DND-41 (cell line): ENCODE measurements at regions not wholly inside any gene's neighbourhood (a gene's known extent, or its start where the extent isn't known, plus 50 kb on each side); places are given as distances from the start of the nearest gene placed in this dataset.

Experiments
- ATAC-seq: fragments of 200-7000 bp; cut with Tn5 transposase; 3 replicates; pipeline ENCODE4 v1.9.1; 2021; ENCODE audit warnings: low read depth; ENCODE audit not compliant: insufficient read depth
- DNase-seq: peaks from one replicate; pipeline ENCODE4 v3.0.0-alpha.2; 2020
- H2AFZ ChIP-seq: 2 replicates; pipeline ENCODE4 v1.6.0; 2012; ENCODE audit warnings: low read depth, low read length
- H3K27ac ChIP-seq: 2 replicates; pipeline ENCODE4 v1.5.1; 2012; ENCODE audit warnings: low read length, inconsistent platforms
- H3K27me3 ChIP-seq: fragments of 200-600 bp; sonication (generic); 2 replicates; pipeline ENCODE4 v1.6.0; 2012; ENCODE audit warnings: low read length, mild to moderate bottlenecking, inconsistent platforms; ENCODE audit not compliant: insufficient read depth, poor library complexity
- H3K36me3 ChIP-seq: 2 replicates; pipeline ENCODE4 v1.5.1; 2012; ENCODE audit warnings: low read length, inconsistent platforms; ENCODE audit not compliant: insufficient read depth
- H3K4me1 ChIP-seq: 2 replicates; pipeline ENCODE4 v1.5.1; 2012; ENCODE audit warnings: mild to moderate bottlenecking, low read length; ENCODE audit not compliant: insufficient read depth
- H3K4me2 ChIP-seq: 2 replicates; pipeline ENCODE4 v1.6.0; 2012; ENCODE audit warnings: mild to moderate bottlenecking, moderate library complexity, low read length, inconsistent platforms; ENCODE audit not compliant: insufficient read depth
- H3K4me3 ChIP-seq, 2 experiments: fragments of 200-600 bp in 1 of 2; shearing (Covaris generic) in 1 of 2; 2 replicates each; pipeline ENCODE4 v1.5.1; 2012 to 2016; ENCODE audit warnings: inconsistent platforms in 2 of 2, low read length in 2 of 2, mild to moderate bottlenecking in 2 of 2, low read depth in 1 of 2, moderate library complexity in 1 of 2
- H3K79me2 ChIP-seq: 2 replicates; pipeline ENCODE4 v1.6.0; 2012; ENCODE audit warnings: low read length, inconsistent platforms; ENCODE audit not compliant: insufficient read depth
- H3K9ac ChIP-seq: 2 replicates; pipeline ENCODE4 v1.6.0; 2012; ENCODE audit warnings: low read depth, mild to moderate bottlenecking, inconsistent platforms, low read length, moderate library complexity
- H3K9me3 ChIP-seq: 2 replicates; pipeline ENCODE4 v1.5.1; 2012; ENCODE audit warnings: low read length, moderate library complexity, mild to moderate bottlenecking, inconsistent platforms; ENCODE audit not compliant: insufficient read depth, severe bottlenecking
- H4K20me1 ChIP-seq: 2 replicates; pipeline ENCODE4 v1.6.0; 2012; ENCODE audit warnings: low read length; ENCODE audit not compliant: insufficient read depth
- EZH2 ChIP-seq: IDR thresholded peaks from 3 replicates; pipeline ENCODE4 v1.6.1; 2012; ENCODE audit warnings: borderline replicate concordance, low read depth, mild to moderate bottlenecking, moderate library complexity, low read length, inconsistent platforms; ENCODE audit not compliant: severe bottlenecking
- TF ChIP-seq, protein P1 (sequence below): IDR thresholded peaks from 2 replicates; pipeline ENCODE4 v1.5.1; 2012; ENCODE audit warnings: borderline replicate concordance, low read length, moderate library complexity, mild to moderate bottlenecking; ENCODE audit not compliant: poor library complexity, severe bottlenecking; ENCODE audit errors: extremely low read depth

DNA sequence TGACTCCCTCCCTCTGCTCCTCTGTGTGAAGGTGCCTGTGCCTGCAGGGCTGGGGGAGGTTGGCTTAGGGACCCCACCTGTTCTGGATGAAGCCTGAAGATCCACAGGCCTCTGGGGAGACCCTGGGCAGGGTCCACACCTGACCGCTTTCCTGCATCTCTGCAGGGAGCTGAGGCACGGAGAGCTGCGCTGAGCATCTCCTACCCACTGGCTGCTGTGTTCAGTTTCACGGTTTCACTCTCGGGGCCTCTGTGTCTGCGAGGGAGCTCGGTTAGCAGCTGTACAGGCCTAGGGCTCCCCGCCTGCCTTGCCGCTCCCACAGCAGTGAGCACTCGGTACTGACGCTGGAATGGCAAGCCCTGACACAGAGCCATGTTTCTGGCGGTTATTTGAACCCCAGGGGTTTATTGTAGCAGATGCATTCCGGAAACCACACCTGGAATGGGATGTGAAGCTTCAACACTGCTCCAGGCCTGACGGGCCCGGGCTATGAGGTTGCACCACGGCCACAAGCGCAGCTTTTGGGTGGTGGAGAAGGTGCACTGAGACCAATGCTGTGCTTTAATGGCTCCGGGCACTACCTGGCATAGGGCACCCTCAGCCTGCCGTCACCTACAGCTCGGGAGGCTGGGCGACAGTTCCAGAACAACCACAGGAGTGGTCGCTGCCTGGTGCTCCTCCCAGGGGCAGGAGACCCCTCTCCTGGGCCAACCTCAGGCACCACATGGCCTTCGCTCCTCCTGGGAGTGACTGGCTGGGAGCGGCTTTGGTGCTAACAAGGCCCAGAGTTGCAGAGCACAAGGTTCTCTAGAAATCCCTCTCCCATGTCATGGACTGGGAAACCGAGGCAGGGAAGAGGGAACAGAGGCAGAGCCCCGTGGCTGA lies 257.9 kb downstream of the NDUFA10 start:
- no peaks in the 10 kb centered on the region for H3K79me2 ChIP-seq
- H3K9ac ChIP-seq: no peak overlapping the region
- H3K4me2 ChIP-seq: no peak overlapping the region
- H3K27me3 ChIP-seq: no peaks in the 10 kb centered on the region
- TF ChIP-seq, protein P1, sequence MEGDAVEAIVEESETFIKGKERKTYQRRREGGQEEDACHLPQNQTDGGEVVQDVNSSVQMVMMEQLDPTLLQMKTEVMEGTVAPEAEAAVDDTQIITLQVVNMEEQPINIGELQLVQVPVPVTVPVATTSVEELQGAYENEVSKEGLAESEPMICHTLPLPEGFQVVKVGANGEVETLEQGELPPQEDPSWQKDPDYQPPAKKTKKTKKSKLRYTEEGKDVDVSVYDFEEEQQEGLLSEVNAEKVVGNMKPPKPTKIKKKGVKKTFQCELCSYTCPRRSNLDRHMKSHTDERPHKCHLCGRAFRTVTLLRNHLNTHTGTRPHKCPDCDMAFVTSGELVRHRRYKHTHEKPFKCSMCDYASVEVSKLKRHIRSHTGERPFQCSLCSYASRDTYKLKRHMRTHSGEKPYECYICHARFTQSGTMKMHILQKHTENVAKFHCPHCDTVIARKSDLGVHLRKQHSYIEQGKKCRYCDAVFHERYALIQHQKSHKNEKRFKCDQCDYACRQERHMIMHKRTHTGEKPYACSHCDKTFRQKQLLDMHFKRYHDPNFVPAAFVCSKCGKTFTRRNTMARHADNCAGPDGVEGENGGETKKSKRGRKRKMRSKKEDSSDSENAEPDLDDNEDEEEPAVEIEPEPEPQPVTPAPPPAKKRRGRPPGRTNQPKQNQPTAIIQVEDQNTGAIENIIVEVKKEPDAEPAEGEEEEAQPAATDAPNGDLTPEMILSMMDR: no peak
- TF ChIP-seq EZH2: no peak
- no peak overlapping the region for H3K27ac ChIP-seq
- no peaks in the 10 kb centered on the region for H4K20me1 ChIP-seq
- H3K9me3 ChIP-seq: peaks cover 9% of the 10 kb centered on the region
- DNase-seq: no peak
- 0 out of 3 replicates have a peak, but pooled peaks have one; percentile 37 for ATAC-seq
- no peaks in the 10 kb centered on the region for H3K36me3 ChIP-seq
- no peaks in the 10 kb centered on the region for H3K4me1 ChIP-seq
- no peak overlapping the region for H3K4me3 ChIP-seq
- no peak overlapping the region for H2AFZ ChIP-seq

DNA sequence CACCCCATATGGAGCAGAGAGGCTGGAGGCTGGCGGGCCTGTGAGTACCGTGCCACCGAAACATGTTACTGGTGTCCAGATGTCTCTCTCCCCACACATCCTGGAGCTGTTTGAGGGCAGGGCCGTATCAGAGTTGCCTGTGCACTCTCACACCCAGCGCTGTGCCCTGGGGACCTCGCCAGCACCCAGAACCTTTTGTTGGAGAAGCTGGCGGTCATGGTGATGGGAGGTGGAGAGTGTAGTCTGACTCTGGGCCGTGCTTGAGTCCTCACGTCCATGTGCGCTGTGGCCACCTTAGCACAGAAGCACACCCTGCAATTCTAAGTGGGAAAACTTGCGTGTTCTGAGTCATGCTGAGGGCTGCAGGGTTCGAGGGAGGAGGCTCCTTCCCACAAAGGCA lies 259.2 kb downstream of the NDUFA10 start:
- peaks cover 3% of the 10 kb centered on the region for H3K9me3 ChIP-seq
- H3K9ac ChIP-seq: no peak overlapping the region
- no peak overlapping the region for H2AFZ ChIP-seq
- H3K79me2 ChIP-seq: no peaks in the 10 kb centered on the region
- no peak overlapping the region for H3K4me2 ChIP-seq
- no peaks in the 10 kb centered on the region for H3K4me1 ChIP-seq
- H3K27ac ChIP-seq: no peak overlapping the region
- H3K4me3 ChIP-seq: no peak overlapping the region
- H3K36me3 ChIP-seq: no peaks in the 10 kb centered on the region
- no peaks in the 10 kb centered on the region for H4K20me1 ChIP-seq
- no peaks in the 10 kb centered on the region for H3K27me3 ChIP-seq
- TF ChIP-seq, protein P1: no peak
- no peak for DNase-seq
- ATAC-seq: no peak

DNA sequence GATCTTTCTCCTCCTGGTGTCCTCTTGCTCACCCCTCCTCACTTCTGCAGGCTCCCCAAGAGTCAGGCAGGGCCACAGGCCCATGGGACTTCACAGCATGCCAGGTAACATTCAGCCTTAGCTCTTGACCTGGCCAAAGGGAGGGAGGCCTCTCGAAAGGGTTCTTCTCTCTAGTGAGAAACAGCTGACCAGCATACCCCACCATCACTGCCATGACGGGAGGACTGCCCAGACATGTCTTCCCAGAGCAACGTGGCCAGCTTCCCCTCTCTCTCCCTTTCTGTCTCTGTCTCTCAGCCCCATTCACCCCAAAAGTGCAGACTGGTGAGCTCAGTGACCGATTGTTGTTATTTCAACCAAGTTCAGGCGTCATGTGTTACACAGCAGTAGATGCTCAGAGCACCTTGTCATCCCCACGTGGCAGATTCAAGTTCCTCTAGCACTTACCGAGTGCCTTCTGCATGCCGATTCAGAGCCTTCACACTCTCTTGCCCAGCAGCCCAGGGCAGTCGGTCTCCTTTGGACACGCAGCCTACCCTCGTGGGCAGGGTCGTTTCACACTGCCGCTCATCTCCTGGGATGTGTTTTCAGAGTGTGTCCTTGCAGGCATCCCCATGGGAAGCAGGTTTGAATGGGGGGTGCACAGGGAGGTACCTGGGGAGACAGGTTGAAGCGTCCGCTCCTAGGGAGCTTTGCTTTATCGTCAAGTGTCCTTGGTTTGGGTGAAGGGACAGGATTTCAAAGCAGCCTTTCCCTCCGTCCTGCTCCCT lies 259.9 kb downstream of the NDUFA10 start:
- Histone ChIP-seq H3K36me3 (no peaks in the 10 kb centered on the region), H4K20me1 (no peaks in the 10 kb centered on the region), H3K4me1 (no peaks in the 10 kb centered on the region), H3K4me3 (no peak overlapping the region), H3K27ac (no peak overlapping the region), H3K27me3 (no peaks in the 10 kb centered on the region), H3K79me2 (no peaks in the 10 kb centered on the region), H3K9ac (no peak overlapping the region), H2AFZ (no peak overlapping the region), H3K4me2 (no peak overlapping the region), H3K9me3 (peaks cover 9% of the 10 kb centered on the region)
- TF ChIP-seq, protein P1: no peak
- TF ChIP-seq EZH2: no peak
- DNase-seq (no peak), ATAC-seq (no peak)
